HEK293 (cell line): ENCODE measurements at regions not wholly inside any gene's neighbourhood (a gene's known extent, or its start where the extent isn't known, plus 50 kb on each side); places are given as distances from the start of the nearest gene placed in this dataset.

ENCODE experiments used
- CTCF ChIA-PET: fragments of 350-600 bp; formaldehyde crosslinking; extraction: SDS; loops from one replicate; lab custom pipeline; 2021; ENCODE audit warnings: antibody characterized with exemption; lab: Yijun Ruan, JAX
- POLR2A ChIA-PET: fragments of 300-600 bp; formaldehyde crosslinking; extraction: SDS; loops from one replicate; lab custom pipeline; 2020; ENCODE audit warnings: antibody characterized with exemption, inconsistent platforms; lab: Yijun Ruan, JAX
- H3K27ac ChIP-seq: fragments of 200-500 bp; sonication (Bioruptor generic); 2 replicates; pipeline ENCODE4 v1.5.1; 2014; ENCODE audit warnings: low read depth, low read length, control low read depth, inconsistent platforms; ENCODE audit errors: extremely low read depth
- H3K36me3 ChIP-seq, 2 experiments: fragments of 200-500 bp in 1 of 2; sonication (Bioruptor generic) in 1 of 2; 1 replicate in 1 of 2; 2 replicates in 1 of 2; pipeline ENCODE4 v1.5.1; 2014 to 2017; ENCODE audit warnings: inconsistent platforms in 2 of 2, low read length in 2 of 2; ENCODE audit not compliant: control insufficient read depth in 2 of 2, insufficient read depth in 1 of 2
- H3K4me1 ChIP-seq: fragments of 200-500 bp; sonication (Bioruptor generic); 2 replicates; pipeline ENCODE4 v1.5.1; 2014; ENCODE audit warnings: mild to moderate bottlenecking, low read length, inconsistent platforms; ENCODE audit not compliant: control insufficient read depth, insufficient read depth
- H3K4me3 ChIP-seq: 2 replicates; pipeline ENCODE4 v1.5.1; 2011; ENCODE audit warnings: low read depth, mild to moderate bottlenecking, control low read depth, low read length, moderate library complexity
- H3K9me3 ChIP-seq: fragments of 200-500 bp; sonication (Bioruptor generic); 2 replicates; pipeline ENCODE4 v1.5.1; 2014; ENCODE audit warnings: low read depth, low read length, inconsistent platforms; ENCODE audit not compliant: control insufficient read depth, insufficient read depth
- KLF16 ChIP-seq: fragments of 450-650 bp; formaldehyde crosslinking; IDR thresholded peaks from 2 replicates; pipeline ENCODE4 v1.5.1; 2017; ENCODE audit warnings: missing biosample characterization, missing genetic modification characterization
- MZF1 ChIP-seq: fragments of 450-650 bp; formaldehyde crosslinking; IDR thresholded peaks from 2 replicates; pipeline ENCODE4 v1.5.1; 2017; ENCODE audit warnings: missing biosample characterization, missing genetic modification characterization, borderline replicate concordance
- SP2 ChIP-seq: fragments of 450-650 bp; formaldehyde crosslinking; IDR thresholded peaks from 2 replicates; pipeline ENCODE4 v1.5.1; 2016; ENCODE audit warnings: missing biosample characterization, missing genetic modification characterization
- SP3 ChIP-seq: fragments of 450-650 bp; formaldehyde crosslinking; IDR thresholded peaks from 2 replicates; pipeline ENCODE4 v1.5.1; 2016; ENCODE audit warnings: missing biosample characterization, missing genetic modification characterization
- YY1 ChIP-seq: fragments of 450-650 bp; formaldehyde crosslinking; IDR thresholded peaks from 2 replicates; pipeline ENCODE4 v1.5.1; 2018; ENCODE audit warnings: missing biosample characterization, missing genetic modification characterization
- ZBTB20 ChIP-seq: fragments of 450-650 bp; formaldehyde crosslinking; IDR thresholded peaks from 2 replicates; pipeline ENCODE4 v1.5.1; 2016; ENCODE audit warnings: missing biosample characterization, missing genetic modification characterization
- ZBTB21 ChIP-seq: fragments of 450-650 bp; formaldehyde crosslinking; IDR thresholded peaks from 2 replicates; pipeline ENCODE4 v1.5.1; 2017; ENCODE audit warnings: missing biosample characterization, missing genetic modification characterization
- ZEB2 ChIP-seq: fragments of 450-650 bp; formaldehyde crosslinking; IDR thresholded peaks from 2 replicates; pipeline ENCODE4 v1.5.1; 2016; ENCODE audit warnings: missing biosample characterization, missing genetic modification characterization
- ZNF202 ChIP-seq: fragments of 450-650 bp; formaldehyde crosslinking; IDR thresholded peaks from 2 replicates; pipeline ENCODE4 v1.5.1; 2016; ENCODE audit warnings: missing biosample characterization, missing genetic modification characterization, borderline replicate concordance
- ZNF214 ChIP-seq: fragments of 450-650 bp; formaldehyde crosslinking; IDR thresholded peaks from 2 replicates; pipeline ENCODE4 v1.5.1; 2017; ENCODE audit warnings: missing biosample characterization, mild to moderate bottlenecking, missing genetic modification characterization, borderline replicate concordance
- ZNF391 ChIP-seq: fragments of 450-650 bp; formaldehyde crosslinking; IDR thresholded peaks from 2 replicates; pipeline ENCODE4 v1.5.1; 2016; ENCODE audit warnings: low read depth, missing biosample characterization, missing genetic modification characterization, borderline replicate concordance
- ZNF561 ChIP-seq: fragments of 450-650 bp; IDR thresholded peaks from 2 replicates; pipeline ENCODE4 v1.5.1; 2018; ENCODE audit warnings: missing biosample characterization, missing genetic modification characterization, borderline replicate concordance
- ZNF580 ChIP-seq: fragments of 450-650 bp; formaldehyde crosslinking; IDR thresholded peaks from 2 replicates; pipeline ENCODE4 v1.5.1; 2016; ENCODE audit warnings: missing biosample characterization, missing genetic modification characterization
- ZNF654 ChIP-seq: fragments of 450-650 bp; formaldehyde crosslinking; IDR thresholded peaks from 2 replicates; pipeline ENCODE4 v1.5.1; 2016; ENCODE audit warnings: low read depth, missing biosample characterization, missing genetic modification characterization
- ZNF701 ChIP-seq: fragments of 450-650 bp; formaldehyde crosslinking; IDR thresholded peaks from 2 replicates; pipeline ENCODE4 v1.5.1; 2016; ENCODE audit warnings: missing biosample characterization, missing genetic modification characterization
- TF ChIP-seq, protein P1 (sequence below): fragments of 450-650 bp; formaldehyde crosslinking; IDR thresholded peaks from 2 replicates; pipeline ENCODE4; 2016; ENCODE audit warnings: missing biosample characterization, missing genetic modification characterization
- TF ChIP-seq, protein P2 (sequence below): fragments of 450-650 bp; formaldehyde crosslinking; IDR thresholded peaks from 2 replicates; pipeline ENCODE4 v1.5.1; 2017; ENCODE audit warnings: missing biosample characterization, missing genetic modification characterization

- Histone ChIP-seq H3K9me3 (no peaks in the 10 kb centered on the region), H3K4me3 (no peak overlapping the region), H3K4me1 (no peaks in the 10 kb centered on the region), H3K36me3 (no peaks in the 10 kb centered on the region)
- ChIA-PET POLR2A (no interaction called here), CTCF (interaction anchor here (0.5 to 1.1 kb wide), 2 partner anchors 474 to 701 kb away, joined by 3 to 4 read pairs; no protein-coding TSS in a partner anchor)
- TF ChIP-seq ZBTB21 (tag by site-specific recombination) = no peak
- TF ChIP-seq ZEB2 (tag by site-specific recombination) = no peak
- TF ChIP-seq SP2 (tag by site-specific recombination) = no peak
- TF ChIP-seq ZBTB20 = no peak
- TF ChIP-seq, protein P1, sequence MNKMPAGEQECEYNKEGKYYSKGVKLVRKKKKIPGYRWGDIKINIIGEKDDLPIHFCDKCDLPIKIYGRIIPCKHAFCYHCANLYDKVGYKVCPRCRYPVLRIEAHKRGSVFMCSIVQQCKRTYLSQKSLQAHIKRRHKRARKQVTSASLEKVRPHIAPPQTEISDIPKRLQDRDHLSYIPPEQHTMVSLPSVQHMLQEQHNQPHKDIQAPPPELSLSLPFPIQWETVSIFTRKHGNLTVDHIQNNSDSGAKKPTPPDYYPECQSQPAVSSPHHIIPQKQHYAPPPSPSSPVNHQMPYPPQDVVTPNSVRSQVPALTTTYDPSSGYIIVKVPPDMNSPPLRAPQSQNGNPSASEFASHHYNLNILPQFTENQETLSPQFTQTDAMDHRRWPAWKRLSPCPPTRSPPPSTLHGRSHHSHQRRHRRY (tag by site-specific recombination) = no peak
- TF ChIP-seq ZNF391 (tag by site-specific recombination) = no peak
- TF ChIP-seq, all 188 proteins: peak for 0
- no peak overlapping the region for H3K27ac ChIP-seq
Measured at GRCh38 chr15:56832125-56832524, 86.3 kb upstream of the TCF12 start.

GRCh38 chr15:56831467-56832005 lies 86.9 kb upstream of the TCF12 start:
- no peak overlapping the region for H3K4me3 ChIP-seq
- TF ChIP-seq ZNF654 (no peak), MZF1 (tag by site-specific recombination) (no peak), ZNF202 (no peak)
- ChIA-PET CTCF (interaction anchor here (0.5 to 1.1 kb wide), 2 partner anchors 475 to 700 kb away, joined by 3 to 4 read pairs; no protein-coding TSS in a partner anchor), POLR2A (no interaction called here)
- H3K9me3 ChIP-seq = no peaks in the 10 kb centered on the region
- H3K27ac ChIP-seq = no peak overlapping the region
- H3K36me3 ChIP-seq = no peaks in the 10 kb centered on the region
- no peaks in the 10 kb centered on the region for H3K4me1 ChIP-seq

GRCh38 chr15:56824175-56824574 lies 90.9 kb upstream of the ZNF280D start:
- Histone ChIP-seq H3K36me3 (no peaks in the 10 kb centered on the region), H3K4me1 (no peaks in the 10 kb centered on the region)
- TF ChIP-seq ZNF561 (tag by site-specific recombination) (no peak), ZNF580 (no peak), ZNF701 (no peak), YY1 (tag by site-specific recombination) (no peak), ZNF214 (tag by site-specific recombination) (no peak), KLF16 (tag by site-specific recombination) (no peak), SP3 (tag by site-specific recombination) (no peak)
- TF ChIP-seq, protein P2, sequence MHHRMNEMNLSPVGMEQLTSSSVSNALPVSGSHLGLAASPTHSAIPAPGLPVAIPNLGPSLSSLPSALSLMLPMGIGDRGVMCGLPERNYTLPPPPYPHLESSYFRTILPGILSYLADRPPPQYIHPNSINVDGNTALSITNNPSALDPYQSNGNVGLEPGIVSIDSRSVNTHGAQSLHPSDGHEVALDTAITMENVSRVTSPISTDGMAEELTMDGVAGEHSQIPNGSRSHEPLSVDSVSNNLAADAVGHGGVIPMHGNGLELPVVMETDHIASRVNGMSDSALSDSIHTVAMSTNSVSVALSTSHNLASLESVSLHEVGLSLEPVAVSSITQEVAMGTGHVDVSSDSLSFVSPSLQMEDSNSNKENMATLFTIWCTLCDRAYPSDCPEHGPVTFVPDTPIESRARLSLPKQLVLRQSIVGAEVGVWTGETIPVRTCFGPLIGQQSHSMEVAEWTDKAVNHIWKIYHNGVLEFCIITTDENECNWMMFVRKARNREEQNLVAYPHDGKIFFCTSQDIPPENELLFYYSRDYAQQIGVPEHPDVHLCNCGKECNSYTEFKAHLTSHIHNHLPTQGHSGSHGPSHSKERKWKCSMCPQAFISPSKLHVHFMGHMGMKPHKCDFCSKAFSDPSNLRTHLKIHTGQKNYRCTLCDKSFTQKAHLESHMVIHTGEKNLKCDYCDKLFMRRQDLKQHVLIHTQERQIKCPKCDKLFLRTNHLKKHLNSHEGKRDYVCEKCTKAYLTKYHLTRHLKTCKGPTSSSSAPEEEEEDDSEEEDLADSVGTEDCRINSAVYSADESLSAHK = no peak
- TF ChIP-seq, all 188 proteins: peak for 0
- Histone ChIP-seq H3K4me3 (no peak overlapping the region), H3K27ac (no peak overlapping the region), H3K9me3 (no peaks in the 10 kb centered on the region)
- ChIA-PET CTCF (interaction anchor here (0.9 to 2.8 kb wide), 2 partner anchors 11 to 45 kb away, joined by 3 to 9 read pairs; no protein-coding TSS in a partner anchor), POLR2A (no interaction called here)
